Stimulated activated naive B cell treated with anti-CD40 and anti-IgM and Interleukin-4, amounts not matched to agents 10 μg/mL and 1 μg/mL and 100 μg/mL, for 72 hours (primary cell): ENCODE measurements at regions not wholly inside any gene's neighbourhood (a gene's known extent, or its start where the extent isn't known, plus 50 kb on each side); places are given as distances from the start of the nearest gene placed in this dataset.
"Not testable (repeated sequence)": the region's sequence is repeated elsewhere in the genome, so short reads cannot be mapped to it uniquely, and the experiment has no call there.

Experiments
- ATAC-seq, 2 donors: fragments of 150-1000 bp; cut with Tn5 transposase; replicated peaks; 2 replicates each; pipeline ENCODE4 v1.10.0; 2021; ENCODE audit warnings: moderate library complexity in 1 of 2
- DNase-seq: peaks from one replicate; pipeline ENCODE4 v3.0.0; 2021
- H3K27ac Mint-ChIP-seq: one replicate; pipeline ENCODE4 v1.8.0; 2022; ENCODE audit warnings: mild to moderate bottlenecking, mixed read lengths
- H3K27me3 Mint-ChIP-seq, 2 donors: one replicate each; pipeline ENCODE4 v1.8.0; 2022; ENCODE audit warnings: mixed read lengths in 2 of 2
- H3K36me3 Mint-ChIP-seq, 2 donors: one replicate each; pipeline ENCODE4 v1.8.0; 2022; ENCODE audit warnings: mixed read lengths in 2 of 2, mild to moderate bottlenecking in 1 of 2
- H3K4me1 Mint-ChIP-seq, 2 donors: one replicate each; pipeline ENCODE4 v1.8.0; 2022; ENCODE audit warnings: mixed read lengths in 2 of 2, mild to moderate bottlenecking in 1 of 2
- H3K4me3 Mint-ChIP-seq, 2 donors: one replicate each; pipeline ENCODE4 v1.8.0; 2022; ENCODE audit warnings: mild to moderate bottlenecking in 2 of 2, mixed read lengths in 2 of 2, moderate library complexity in 1 of 2
- H3K9me3 Mint-ChIP-seq, 2 donors: one replicate each; pipeline ENCODE4 v1.8.0; 2022; ENCODE audit warnings: mixed read lengths in 2 of 2, mild to moderate bottlenecking in 1 of 2

DNA sequence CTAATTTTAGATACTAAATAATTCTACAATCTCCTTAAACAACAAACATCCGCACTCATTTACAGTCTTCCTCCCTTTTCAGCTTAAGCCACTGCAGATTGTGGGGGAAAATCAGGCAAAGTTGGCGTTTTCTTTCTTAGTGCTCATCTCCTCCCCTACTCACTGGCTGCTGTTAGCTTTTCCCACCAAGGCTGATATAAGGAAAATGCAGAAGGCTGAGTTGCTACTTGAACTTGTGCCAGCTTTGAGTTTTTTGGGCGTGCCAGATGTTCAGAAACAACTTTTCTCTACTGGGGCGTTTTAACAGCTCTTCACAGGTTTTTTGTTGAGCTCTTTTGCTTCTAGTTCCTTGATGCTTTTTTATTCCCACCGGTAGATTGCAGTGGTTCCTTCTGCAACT lies 222.0 kb downstream of the PYDC2 start:
- Mint-ChIP-seq H3K9me3 (no peaks in the 10 kb centered on the region), H3K36me3 (no peaks in the 10 kb centered on the region), H3K27me3 (peaks cover 0 to 5% of the 10 kb centered on the region in 2 donors), H3K27ac (no peak overlapping the region), H3K4me3 (no peak overlapping the region), H3K4me1 (no peaks in the 10 kb centered on the region)
- DNase-seq (no peak), ATAC-seq (no peak)

DNA sequence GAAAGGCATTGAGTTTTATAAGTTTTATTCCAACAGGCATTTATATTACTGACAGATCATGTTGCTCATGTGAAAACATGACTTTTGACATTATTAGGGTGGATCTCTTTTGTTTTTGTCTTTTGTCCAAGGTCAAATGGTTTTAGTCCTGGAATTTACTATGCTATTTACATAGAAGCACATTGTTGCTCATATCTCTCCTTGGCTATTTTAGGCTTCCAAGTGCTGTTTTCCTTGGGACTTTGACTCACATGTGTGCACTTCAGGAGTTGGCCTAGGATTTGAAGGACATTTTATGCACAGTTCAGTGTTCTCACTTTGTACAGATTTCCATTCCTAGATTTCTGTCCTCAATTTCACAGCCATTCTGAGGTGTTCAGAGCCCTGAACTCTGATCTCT lies 225.7 kb downstream of the PYDC2 start:
- Mint-ChIP-seq H3K4me3 (no peak overlapping the region), H3K36me3 (no peaks in the 10 kb centered on the region), H3K4me1 (no peaks in the 10 kb centered on the region), H3K27ac (no peak overlapping the region), H3K9me3 (peaks cover 0 to 2% of the 10 kb centered on the region in 2 donors), H3K27me3 (no peaks in the 10 kb centered on the region)
- DNase-seq (no peak), ATAC-seq (no peak)

DNA sequence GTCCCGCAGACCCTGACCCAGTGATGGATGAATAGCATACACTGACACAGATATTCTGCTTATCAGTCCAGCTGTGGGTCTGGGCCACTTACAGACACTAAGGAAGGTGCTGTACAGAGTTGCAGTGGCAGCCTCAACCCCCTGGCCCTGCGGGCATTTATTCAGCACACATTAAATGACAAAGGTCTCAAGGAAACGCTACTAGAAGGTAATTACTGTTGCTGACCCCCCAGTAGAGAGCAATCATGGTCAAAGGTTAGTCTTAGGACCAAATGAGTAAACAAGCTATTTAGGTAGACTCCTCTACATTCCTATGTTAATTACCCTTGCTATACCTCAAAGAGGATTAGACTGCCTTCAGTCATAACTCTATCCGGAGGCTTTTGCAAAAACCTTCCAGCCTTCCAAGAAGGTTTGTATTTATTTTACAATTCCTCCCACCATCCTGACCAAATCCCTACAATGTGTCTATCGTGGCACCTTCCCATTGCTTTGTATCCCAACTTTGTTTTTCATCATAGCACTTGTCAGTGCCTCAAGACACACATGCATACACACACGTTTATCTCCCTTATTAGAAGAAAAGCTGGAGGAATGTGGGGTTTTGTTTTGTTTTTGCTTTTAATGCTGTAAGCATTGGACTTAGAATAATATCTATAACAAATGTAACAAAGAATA lies 227.9 kb downstream of the PYDC2 start:
- DNase-seq (no peak), ATAC-seq (no peak)
- H3K36me3 Mint-ChIP-seq: no peaks in the 10 kb centered on the region
- H3K9me3 Mint-ChIP-seq: peaks cover 0 to 2% of the 10 kb centered on the region in 2 donors
- no peaks in the 10 kb centered on the region for H3K27me3 Mint-ChIP-seq
- H3K4me3 Mint-ChIP-seq: no peak overlapping the region
- H3K4me1 Mint-ChIP-seq: no peaks in the 10 kb centered on the region
- H3K27ac Mint-ChIP-seq: no peak overlapping the region

DNA sequence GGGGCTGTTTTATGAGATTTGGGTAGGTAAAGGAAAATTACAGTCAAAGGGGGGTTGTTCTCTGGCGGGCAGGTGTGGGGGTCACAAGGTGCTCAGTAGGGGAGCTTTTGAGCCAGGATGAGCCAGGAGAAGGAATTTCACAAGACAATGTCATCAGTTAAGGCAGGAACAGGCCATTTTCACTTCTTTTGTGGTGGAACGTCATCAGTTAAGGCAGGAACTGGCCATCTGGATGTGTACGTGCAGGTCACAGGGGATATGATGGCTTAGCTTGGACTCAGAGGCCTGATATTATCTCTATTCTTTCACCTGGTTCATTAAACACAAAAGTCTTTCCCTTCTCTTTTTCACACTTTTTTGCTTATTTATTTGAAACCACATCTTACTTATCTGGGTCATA lies 230.2 kb downstream of the PYDC2 start:
- H3K9me3 Mint-ChIP-seq, DNase-seq, H3K36me3 Mint-ChIP-seq, H3K27me3 Mint-ChIP-seq, H3K4me3 Mint-ChIP-seq, ATAC-seq, H3K27ac Mint-ChIP-seq, H3K4me1 Mint-ChIP-seq: not testable (repeated sequence)

DNA sequence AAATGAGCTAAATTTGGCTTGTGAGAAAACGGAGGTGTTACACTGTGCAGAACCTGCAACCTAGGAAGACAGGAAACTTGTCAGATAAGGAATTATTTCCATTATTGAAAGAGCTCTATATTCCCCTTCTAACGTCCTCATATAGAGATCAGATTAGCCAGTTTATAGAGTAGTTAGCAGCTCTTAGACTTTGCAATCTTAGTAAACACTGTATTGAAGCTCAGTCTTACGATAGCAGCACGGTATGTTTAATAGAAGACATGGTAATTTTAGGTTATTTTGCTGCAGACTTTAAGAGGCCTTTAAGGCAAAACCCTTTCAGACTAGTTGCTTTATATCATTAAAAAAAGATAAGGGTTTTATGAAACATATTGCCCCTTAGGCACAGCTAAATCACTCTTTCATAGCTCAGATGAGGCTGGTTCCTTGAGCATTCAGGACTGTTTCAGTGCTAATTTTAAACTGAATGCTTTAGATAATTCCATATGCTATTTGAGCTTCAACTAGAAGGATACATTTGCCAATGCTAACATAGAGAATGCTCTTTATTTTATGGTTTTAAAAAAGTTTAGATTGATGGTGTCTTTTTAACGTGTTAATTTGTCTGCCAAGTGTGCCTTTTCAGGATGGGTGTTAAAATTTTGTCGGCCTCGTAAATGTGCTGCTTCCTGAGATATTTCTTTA lies 234.3 kb downstream of the PYDC2 start:
- peaks cover 0 to 4% of the 10 kb centered on the region in 2 donors for H3K9me3 Mint-ChIP-seq
- no peak overlapping the region for H3K27ac Mint-ChIP-seq
- ATAC-seq: no peak
- no peak for DNase-seq
- H3K27me3 Mint-ChIP-seq: no peaks in the 10 kb centered on the region
- no peaks in the 10 kb centered on the region for H3K36me3 Mint-ChIP-seq
- no peak overlapping the region for H3K4me3 Mint-ChIP-seq
- H3K4me1 Mint-ChIP-seq: no peaks in the 10 kb centered on the region

DNA sequence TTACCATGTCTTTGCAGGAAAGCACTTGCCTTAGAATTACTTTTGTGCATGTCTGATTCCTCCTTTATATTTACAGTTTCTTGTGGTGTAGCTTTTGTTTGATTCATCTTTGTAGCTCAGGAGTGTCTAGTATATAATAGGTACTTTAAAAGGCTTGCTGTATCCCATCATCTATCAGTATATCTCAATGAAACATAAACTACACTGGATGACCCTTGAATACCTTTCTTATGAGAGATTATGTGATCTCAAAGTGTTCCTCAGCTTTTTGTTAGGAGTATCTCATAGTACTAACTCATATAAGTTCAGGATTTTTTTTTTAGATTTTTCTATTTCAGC lies 234.8 kb downstream of the PYDC2 start:
- H3K27me3 Mint-ChIP-seq: no peaks in the 10 kb centered on the region
- H3K9me3 Mint-ChIP-seq: peaks cover 0 to 4% of the 10 kb centered on the region in 2 donors
- no peak overlapping the region for H3K27ac Mint-ChIP-seq
- no peaks in the 10 kb centered on the region for H3K4me1 Mint-ChIP-seq
- H3K36me3 Mint-ChIP-seq: no peaks in the 10 kb centered on the region
- no peak for DNase-seq
- ATAC-seq: no peak
- no peak overlapping the region for H3K4me3 Mint-ChIP-seq

DNA sequence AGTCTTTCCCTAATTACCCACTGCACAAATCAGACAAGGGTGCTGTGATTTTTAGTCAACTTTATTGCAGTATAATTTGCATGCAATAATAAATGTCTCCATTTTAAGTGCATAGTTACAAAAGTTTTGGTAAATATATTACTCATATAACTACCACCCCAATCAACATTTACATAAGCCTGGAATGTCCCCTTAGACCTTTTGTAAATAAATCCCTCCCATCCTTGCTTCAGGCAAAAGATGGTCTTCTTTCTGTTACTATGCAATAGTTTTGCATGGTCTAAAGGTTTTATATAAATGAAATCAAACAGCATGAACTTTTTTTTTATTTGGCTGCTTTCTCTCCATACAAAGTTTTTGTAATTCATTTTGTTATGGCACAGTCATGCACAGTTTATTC lies 235.4 kb downstream of the PYDC2 start:
- no peak for DNase-seq
- Mint-ChIP-seq H3K4me1 (no peaks in the 10 kb centered on the region), H3K27me3 (no peaks in the 10 kb centered on the region)

DNA sequence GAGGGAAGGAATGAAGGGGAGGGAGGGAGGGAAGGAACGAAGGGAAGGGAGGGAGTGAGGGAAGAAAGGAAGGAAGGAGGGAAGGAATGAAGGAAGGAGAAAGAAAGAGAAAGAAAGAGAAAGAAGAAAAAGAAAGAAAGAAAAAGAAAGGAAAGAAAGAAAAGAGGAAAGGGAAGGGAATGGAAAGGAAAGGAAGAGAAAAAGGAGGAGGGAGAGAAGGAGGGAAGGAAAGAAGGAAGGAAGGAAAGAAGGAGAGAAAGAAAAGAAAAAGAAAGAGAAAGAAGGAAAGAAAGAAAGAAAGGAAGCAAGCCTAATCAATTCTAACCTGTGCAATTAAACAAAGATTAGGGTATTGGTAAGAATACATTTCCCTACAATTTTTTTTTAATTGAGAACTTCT lies 238.6 kb downstream of the PYDC2 start:
- ATAC-seq: no peak
- no peak for DNase-seq
- H3K27me3 Mint-ChIP-seq: no peaks in the 10 kb centered on the region
- H3K9me3 Mint-ChIP-seq: peaks cover 0 to 7% of the 10 kb centered on the region in 2 donors
- H3K27ac Mint-ChIP-seq: no peak overlapping the region
- no peaks in the 10 kb centered on the region for H3K4me1 Mint-ChIP-seq
- no peak overlapping the region for H3K4me3 Mint-ChIP-seq
- no peaks in the 10 kb centered on the region for H3K36me3 Mint-ChIP-seq

More for the DNA sequence above, 235.4 kb downstream of the PYDC2 start:
- Mint-ChIP-seq H3K36me3 (no peaks in the 10 kb centered on the region), H3K27ac (no peak overlapping the region), H3K4me3 (no peak overlapping the region), H3K9me3 (peaks cover 0 to 2% of the 10 kb centered on the region in 2 donors)
- no peak for ATAC-seq

DNA sequence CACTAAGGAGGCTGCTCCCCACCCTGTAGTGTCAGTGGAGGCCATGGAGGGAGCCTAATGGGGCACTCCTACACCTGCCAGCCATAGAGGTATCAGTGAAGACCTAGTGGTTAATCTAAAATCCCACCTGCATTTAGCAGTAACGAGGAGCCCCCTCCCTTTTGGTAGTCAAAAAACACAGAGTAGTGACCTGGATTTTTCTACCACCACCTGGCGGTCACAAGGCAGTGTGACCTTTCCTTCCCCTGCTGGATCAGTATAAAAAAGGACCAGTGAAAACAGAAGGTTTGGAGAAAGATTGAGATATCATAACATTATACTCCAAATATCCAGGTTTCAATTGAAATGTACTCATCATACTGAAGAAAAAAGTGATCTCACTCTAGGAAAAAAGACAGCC lies 241.2 kb downstream of the PYDC2 start:
- Mint-ChIP-seq H3K27ac (no peak overlapping the region), H3K4me3 (no peak overlapping the region), H3K36me3 (no peaks in the 10 kb centered on the region), H3K9me3 (peaks cover 0 to 9% of the 10 kb centered on the region in 2 donors), H3K27me3 (no peaks in the 10 kb centered on the region), H3K4me1 (no peaks in the 10 kb centered on the region)
- DNase-seq (no peak), ATAC-seq (no peak)

DNA sequence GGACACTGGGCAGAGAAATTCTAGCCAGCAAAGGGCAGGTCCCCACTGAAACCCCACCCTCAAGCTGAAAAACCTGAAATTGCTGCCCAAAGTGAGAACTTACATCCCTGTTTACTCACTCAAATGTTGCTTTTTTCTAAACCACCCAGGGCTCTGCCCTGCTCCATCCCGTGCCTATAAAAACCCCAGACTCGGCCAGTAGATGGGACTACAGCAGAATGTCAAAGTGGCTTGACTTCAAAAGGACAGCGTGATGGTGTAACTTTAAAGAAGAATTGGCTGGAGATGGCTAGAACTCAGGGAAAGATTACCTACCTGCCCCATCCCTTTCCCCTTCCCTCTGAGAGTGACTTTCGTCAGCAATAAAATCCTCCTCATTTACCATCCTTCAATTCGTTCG lies 246.9 kb downstream of the PYDC2 start:
- H3K4me1 Mint-ChIP-seq: no peaks in the 10 kb centered on the region
- DNase-seq: no peak
- H3K36me3 Mint-ChIP-seq: no peaks in the 10 kb centered on the region
- no peaks in the 10 kb centered on the region for H3K27me3 Mint-ChIP-seq
- ATAC-seq: no peak
- H3K9me3 Mint-ChIP-seq: peaks cover 3 to 6% of the 10 kb centered on the region in 2 donors
- no peak overlapping the region for H3K27ac Mint-ChIP-seq
- no peak overlapping the region for H3K4me3 Mint-ChIP-seq

DNA sequence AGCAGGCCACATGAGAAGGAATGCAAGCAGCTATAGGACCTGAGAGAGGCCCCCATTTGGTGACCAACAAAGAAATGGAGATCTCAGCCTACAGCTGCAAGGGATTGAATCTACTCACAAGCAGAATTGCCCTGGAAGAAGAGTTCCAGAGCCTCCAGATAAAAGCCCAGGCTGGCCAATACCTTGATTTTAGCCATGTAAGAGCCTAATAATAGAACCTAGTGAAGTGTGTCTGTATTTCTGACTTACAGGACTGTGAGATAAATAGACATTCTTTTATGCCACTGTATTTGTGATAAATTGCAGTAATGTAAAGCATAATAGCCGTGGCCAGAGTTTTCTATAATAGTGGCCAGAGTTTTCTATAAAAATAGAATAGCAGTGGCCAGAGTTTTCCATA lies 254.6 kb downstream of the PYDC2 start:
- ATAC-seq (no peak), DNase-seq (no peak)
- Mint-ChIP-seq H3K9me3 (no peaks in the 10 kb centered on the region), H3K27me3 (no peaks in the 10 kb centered on the region), H3K4me1 (no peaks in the 10 kb centered on the region), H3K4me3 (no peak overlapping the region), H3K27ac (no peak overlapping the region), H3K36me3 (no peaks in the 10 kb centered on the region)

DNA sequence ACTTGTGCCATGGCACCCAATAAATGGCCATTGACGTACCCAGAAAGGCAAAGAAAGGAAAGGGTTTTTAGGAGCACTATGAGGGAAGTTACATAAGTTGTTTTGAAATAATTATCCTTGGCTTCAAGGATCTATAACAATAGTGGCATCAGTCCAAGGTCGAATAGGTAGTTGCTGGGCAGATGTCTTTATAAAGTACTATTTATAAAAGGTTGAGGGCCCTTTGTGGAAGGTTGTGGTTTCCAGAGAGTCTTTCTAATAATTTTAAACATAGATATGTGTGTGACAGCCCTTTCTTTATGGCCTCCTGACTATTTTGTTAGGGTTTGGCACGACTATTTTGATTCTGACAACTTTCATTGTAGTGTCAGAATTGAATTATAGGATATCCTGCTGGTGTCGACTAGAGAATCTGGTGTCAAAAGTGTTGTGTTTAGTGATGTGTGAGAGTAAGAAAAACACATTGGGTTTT lies 260.5 kb downstream of the PYDC2 start:
- H3K36me3 Mint-ChIP-seq: no peaks in the 10 kb centered on the region
- ATAC-seq (no peak), DNase-seq (no peak)
- no peak overlapping the region for H3K4me3 Mint-ChIP-seq
- no peaks in the 10 kb centered on the region for H3K4me1 Mint-ChIP-seq
- H3K27ac Mint-ChIP-seq: no peak overlapping the region
- H3K27me3 Mint-ChIP-seq: no peaks in the 10 kb centered on the region
- no peaks in the 10 kb centered on the region for H3K9me3 Mint-ChIP-seq

DNA sequence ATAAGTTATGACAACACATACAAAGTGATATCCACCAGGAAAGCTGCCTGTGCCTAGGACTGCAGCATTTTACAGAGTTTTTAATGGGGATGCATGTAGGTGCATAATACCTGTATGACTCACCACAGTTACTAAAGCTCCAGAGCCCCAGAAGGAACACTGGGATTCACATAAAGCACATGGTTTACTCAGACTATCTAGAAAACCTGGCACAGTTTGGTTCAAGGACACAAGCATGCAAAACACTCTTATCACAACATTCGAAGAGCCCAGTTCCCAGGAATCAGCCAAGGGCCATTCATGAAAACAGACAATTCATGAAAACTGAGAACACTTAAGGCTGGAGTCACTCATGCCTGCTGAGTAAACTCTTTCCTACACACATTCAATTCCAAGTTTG lies 261.0 kb downstream of the PYDC2 start:
- ATAC-seq (no peak), DNase-seq (no peak)

DNA sequence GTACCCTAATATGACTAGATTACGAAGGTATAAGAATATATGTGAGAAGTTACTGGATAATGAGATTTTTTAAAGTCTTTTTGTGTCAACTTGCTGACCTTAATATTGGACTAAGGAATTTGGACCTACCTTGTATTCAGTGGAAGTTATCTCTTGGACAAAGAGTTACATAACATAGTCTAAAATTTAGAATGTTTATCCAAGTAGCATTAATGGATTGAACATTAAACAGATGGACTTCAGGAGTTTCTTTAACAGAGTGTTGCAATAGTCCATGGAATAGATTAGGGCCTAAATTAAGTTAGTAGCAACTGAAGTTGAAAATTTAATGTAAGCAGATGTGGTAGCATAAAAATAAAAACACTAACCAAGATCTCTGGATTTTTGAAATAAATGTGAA lies 266.4 kb downstream of the PYDC2 start:
- Mint-ChIP-seq H3K27me3 (no peaks in the 10 kb centered on the region), H3K27ac (no peak overlapping the region), H3K4me3 (no peak overlapping the region), H3K36me3 (no peaks in the 10 kb centered on the region), H3K4me1 (no peaks in the 10 kb centered on the region), H3K9me3 (peaks cover 0 to 1% of the 10 kb centered on the region in 2 donors)
- DNase-seq: no peak
- no peak for ATAC-seq

More for the DNA sequence above, 261.0 kb downstream of the PYDC2 start:
- Mint-ChIP-seq H3K4me3 (no peak overlapping the region), H3K4me1 (no peaks in the 10 kb centered on the region), H3K36me3 (no peaks in the 10 kb centered on the region), H3K9me3 (no peaks in the 10 kb centered on the region), H3K27me3 (no peaks in the 10 kb centered on the region), H3K27ac (no peak overlapping the region)

DNA sequence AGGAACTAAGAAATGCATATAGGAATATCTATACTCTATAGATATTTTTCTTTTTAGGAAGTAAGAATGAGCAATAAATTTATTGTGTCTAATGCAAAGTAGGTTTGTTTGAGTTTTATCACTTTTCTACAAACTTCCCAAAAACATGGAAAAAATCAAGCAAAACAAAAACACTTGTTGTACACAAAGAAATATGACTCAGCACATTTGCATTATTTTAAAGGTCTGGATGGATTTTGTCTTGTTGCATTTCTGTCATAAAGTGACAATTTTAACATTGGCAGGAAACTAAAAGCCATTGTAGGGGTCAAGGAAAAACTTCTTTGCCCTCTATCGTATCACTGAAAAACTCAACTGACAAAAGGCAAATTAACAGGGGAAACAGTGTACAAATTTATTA lies 267.2 kb downstream of the PYDC2 start:
- Mint-ChIP-seq H3K36me3 (no peaks in the 10 kb centered on the region), H3K9me3 (peaks cover 0 to 1% of the 10 kb centered on the region in 2 donors), H3K27me3 (no peaks in the 10 kb centered on the region), H3K27ac (no peak overlapping the region), H3K4me1 (no peaks in the 10 kb centered on the region), H3K4me3 (no peak overlapping the region)
- ATAC-seq (no peak), DNase-seq (no peak)
